Cardiac septum (tissue), 1 donor: ENCODE measurements at regions not wholly inside any gene's neighbourhood (a gene's known extent, or its start where the extent isn't known, plus 50 kb on each side); places are given as distances from the start of the nearest gene placed in this dataset.
"Not testable (repeated sequence)": the region's sequence is repeated elsewhere in the genome, so short reads cannot be mapped to it uniquely, and the experiment has no call there.

Experiments used
- DNase-seq: peaks from one replicate; pipeline ENCODE4 v3.0.0-alpha.2; 2020; ENCODE audit warnings: low spot score
- intact Hi-C: fragments of 100-400 bp; cut with DNase I; formaldehyde crosslinking; loops from one replicate; pipeline ENCODE4 v1.14.0; 2022
- donor health status: DM: no; HTN: no; CAD: no.

- no peak for DNase-seq
- intact Hi-C loops, result no loop called here
These were observed 437.1 kb upstream of the NPVF start for GRCh38 chr7:25665374-25665773.

GRCh38 chr7:25665903-25666670 lies 437.8 kb upstream of the NPVF start:
- intact Hi-C loops, result no loop called here
- no peak for DNase-seq

- intact Hi-C loops, result no loop called here
- DNase-seq, result no peak
These were observed 438.4 kb upstream of the NPVF start for GRCh38 chr7:25666671-25667060.

DNA sequence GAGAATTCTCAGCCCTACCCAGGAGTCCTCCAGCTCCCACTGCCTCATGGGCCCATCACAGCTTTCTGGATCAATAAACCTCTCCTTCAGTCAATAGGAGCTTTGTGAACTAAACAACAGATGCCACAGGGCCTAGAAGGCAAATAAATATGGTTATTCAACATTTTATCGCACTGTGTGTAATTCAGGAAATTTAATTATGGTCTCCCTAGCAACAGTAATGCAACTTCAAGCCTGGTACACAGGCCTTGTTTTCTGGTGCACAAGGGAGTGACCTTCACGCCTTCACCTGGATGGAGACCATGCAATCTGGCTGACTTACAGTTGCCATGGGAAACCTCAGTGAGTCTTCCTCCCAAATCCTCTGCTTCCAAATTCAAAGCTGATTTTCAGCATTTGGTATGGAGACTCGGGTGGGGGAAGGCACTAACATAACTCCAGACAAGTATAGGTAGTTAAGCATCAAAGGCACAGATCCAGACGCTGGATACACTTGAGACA lies 441.0 kb upstream of the NPVF start:
- DNase-seq, result no peak
- intact Hi-C loops, result no loop called here

- intact Hi-C loops, result no loop called here
- DNase-seq, result no peak
These were observed 441.9 kb upstream of the NPVF start for GRCh38 chr7:25669961-25670841.

GRCh38 chr7:25671111-25671510 lies 442.8 kb upstream of the NPVF start:
- DNase-seq, result no peak
- intact Hi-C loops, result no loop called here

- intact Hi-C loops, result no loop called here
- no peak for DNase-seq
These were observed 444.2 kb upstream of the NPVF start for GRCh38 chr7:25672496-25672895.

DNA sequence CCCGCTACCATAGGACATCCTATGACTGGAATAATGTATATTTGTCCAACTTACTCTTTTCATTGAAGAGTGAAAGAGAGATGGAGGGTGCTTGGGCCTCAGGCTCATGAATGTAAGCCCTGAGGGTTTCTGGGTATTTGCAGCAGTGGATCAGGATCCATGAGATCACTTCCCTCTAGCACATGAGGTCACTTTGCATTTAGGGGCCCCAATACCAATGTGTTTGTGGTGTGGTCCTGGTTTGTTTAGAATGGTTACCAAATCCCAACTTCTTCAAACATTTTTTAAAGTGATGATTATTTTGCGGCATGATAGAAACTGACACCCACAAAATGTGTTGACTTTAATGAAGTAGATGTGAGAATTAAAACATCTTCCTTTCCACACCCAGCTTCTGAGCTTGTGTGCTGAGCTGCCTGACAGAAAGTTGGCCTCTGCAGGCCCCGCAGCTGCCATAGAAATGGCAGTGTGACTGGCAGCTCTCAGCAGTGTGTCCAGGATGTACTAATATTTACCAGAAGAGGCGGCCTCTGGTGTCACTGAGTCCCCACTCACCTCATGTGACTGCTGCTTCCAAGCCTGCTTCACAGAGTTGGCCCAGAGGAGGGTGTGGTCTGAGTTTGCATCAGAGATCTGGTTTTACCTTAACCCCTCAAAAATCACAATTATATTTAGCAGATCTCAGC lies 447.6 kb upstream of the NPVF start:
- intact Hi-C loops, result no loop called here
- DNase-seq, result no peak

DNA sequence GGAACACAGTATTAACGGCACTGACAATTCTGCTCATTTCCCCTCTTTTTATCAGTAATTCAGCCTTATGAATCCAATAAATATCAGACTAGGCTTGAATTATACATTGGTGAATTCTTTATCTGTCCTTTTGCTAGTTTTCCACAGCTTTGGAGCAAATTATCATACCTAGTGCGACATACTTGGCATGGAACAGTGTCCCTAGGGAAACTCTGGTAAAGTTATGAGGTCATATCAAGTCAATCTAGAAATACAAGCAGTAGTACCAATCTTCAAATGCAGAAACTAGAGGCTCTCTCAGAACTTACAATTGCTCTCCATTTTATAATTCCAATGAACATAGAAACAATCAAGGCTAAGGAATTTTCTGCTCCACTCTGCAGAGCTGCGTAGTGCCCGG lies 449.3 kb upstream of the NPVF start:
- intact Hi-C loops, result no loop called here
- no peak for DNase-seq

GRCh38 chr7:25678215-25678614 lies 449.9 kb upstream of the NPVF start:
- intact Hi-C loops, result no loop called here
- no peak for DNase-seq

DNA sequence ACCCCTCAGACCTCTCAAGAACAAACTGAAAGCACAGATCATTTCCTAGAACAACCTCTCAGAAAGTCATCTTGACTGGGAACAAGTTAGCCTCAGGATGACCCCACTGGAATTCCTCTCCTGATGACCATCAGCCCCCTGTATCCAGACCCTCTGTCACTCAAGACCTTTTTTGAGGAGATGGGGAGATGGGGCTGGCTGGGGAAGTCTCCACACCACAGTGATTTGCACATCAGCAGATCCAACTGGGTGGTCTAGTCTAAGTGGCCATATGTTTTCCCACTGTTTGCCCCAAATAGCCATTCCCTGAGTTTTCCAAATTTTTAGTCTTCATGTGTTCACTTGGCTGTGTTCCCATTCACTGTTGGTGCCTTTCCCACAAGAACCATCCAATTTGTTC lies 452.4 kb upstream of the NPVF start:
- intact Hi-C loops, result no loop called here
- no peak for DNase-seq

DNA sequence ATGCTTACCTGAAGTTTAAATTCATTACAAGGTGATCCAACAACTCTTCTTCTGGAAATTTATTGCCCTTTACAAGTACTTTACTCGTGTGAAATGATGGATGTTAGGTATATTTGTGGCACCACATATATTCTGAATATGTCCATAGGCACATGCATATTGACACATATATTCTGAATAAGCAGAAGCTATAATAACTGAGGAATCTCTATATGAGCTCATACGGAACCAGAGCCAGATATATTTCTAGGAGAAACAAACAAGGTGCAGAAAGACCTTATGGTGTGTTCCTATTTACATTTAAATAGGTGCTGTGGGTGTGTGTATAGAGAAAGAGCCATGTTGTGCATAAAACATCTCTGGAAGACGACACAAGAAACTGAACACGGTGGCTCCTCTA lies 456.1 kb upstream of the NPVF start:
- intact Hi-C loops, result no loop called here

GRCh38 chr7:25686493-25686892 lies 458.2 kb upstream of the NPVF start:
- intact Hi-C loops, result no loop called here
- no peak for DNase-seq

More for the DNA sequence above, 456.1 kb upstream of the NPVF start:
- DNase-seq, result no peak

- DNase-seq, result no peak
- intact Hi-C loops, result no loop called here
These were observed 457.8 kb upstream of the NFE2L3 start for GRCh38 chr7:25694211-25694610.

DNA sequence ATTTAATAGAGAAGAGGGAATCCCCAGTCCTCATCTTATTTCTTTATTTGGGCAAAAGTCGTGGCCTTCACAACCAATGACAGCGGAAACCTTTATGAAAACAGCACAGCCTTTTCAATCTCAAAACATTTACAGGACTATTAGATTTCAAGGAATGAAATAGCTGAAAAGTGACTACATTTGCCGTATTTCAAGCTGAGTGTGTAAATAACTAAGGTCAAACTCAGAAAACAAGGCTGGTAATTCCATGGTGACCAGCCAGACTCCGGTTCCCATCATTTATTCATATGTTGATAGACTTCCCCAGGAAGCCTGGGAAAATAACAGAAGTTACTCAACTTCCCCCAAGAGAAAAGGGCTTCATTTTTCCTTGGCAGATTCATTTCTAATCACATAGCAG lies 457.3 kb upstream of the NFE2L3 start:
- intact Hi-C loops, result no loop called here

DNA sequence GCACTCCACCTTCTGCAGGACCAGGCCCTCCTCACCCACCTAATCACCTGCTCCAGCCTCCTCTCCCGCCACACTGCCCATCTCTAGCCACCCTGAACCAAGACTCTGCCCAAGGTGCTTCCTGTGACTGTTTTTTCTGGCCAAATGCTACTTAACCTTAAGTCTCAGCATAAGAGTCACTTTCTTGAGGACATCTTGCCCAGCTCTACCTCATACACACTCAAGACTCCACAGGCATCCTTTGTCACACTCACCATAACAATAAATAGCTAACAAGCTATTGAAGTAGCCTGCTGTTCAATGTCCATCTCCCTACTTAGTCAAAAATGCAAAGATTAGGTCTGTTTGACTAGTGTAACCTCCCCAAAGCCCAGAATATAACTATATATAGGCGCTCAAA lies 455.4 kb upstream of the NFE2L3 start:
- no peak for DNase-seq
- intact Hi-C loops, result no loop called here

More for the DNA sequence above, 457.3 kb upstream of the NFE2L3 start:
- no peak for DNase-seq

- DNase-seq, result no peak
These were observed 453.4 kb upstream of the NFE2L3 start for GRCh38 chr7:25698451-25699113.

DNA sequence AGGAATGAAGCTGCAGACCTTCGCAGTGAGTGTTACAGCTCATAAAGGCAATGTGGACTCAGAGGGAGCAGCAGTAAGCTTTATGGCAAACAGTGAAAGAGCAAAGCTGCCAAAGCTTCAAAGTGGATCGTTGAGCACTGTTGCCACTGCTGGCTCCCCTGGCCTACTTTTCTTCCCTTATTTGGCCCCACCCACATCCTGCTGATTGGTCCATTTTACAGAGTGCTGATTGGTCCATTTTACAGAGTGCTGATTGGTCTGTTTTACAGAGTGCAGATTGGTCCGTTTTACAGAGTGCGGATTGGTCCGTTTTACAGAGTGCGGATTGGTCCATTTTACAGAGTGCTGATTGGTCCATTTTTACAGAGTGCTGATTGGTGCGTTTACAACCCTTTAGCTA lies 451.9 kb upstream of the NFE2L3 start:
- DNase-seq, intact Hi-C loops: not testable (repeated sequence)

More at GRCh38 chr7:25698451-25699113, 453.4 kb upstream of the NFE2L3 start:
- intact Hi-C loops, result no loop called here

DNA sequence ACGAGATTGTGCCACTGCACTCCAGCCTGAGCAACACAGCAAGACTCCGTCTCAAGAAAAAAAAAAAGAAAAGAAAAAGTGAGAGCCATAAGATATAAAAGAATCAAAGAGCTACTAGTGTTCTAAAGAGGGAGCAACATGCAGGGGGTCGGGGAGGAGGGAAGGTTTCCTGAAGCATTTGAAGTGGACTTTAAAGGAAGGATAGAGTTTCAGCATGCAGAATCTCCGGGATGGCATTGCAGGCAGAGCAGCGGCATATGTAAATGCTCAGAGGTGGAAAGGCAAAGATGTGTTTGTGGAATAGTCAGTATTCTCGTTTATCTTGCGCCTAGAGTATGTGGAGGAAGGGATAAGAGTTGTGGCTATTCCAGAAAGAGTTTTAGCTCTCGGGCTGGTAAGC lies 447.6 kb upstream of the NFE2L3 start:
- DNase-seq, result no peak
- intact Hi-C loops, result no loop called here

GRCh38 chr7:25706764-25707163 lies 445.2 kb upstream of the NFE2L3 start:
- intact Hi-C loops, result no loop called here
- DNase-seq, result no peak
